IMR-90 (cell line): ENCODE measurements at regions not wholly inside any gene's neighbourhood (a gene's known extent, or its start where the extent isn't known, plus 50 kb on each side); places are given as distances from the start of the nearest gene placed in this dataset.
A peak's percentile ranks its signal among the peaks of the same experiment; 100 is the strongest.

Source experiments
- ATAC-seq: fragments of 200-7000 bp; cut with Tn5 transposase; 2 replicates; pipeline ENCODE4 v1.9.1; 2020; ENCODE audit warnings: low read depth, mild to moderate bottlenecking, moderate library complexity
- BruUV-seq: library from RNA; stranded (reverse); fragments of 400-500 nt; replicated peaks from 2 replicates; lab custom pipeline; 2021; lab: Mats Ljungman, UMichigan
- CTCF ChIA-PET: fragments of 300-600 bp; formaldehyde crosslinking; extraction: SDS; loops from one replicate; lab custom pipeline; 2021; ENCODE audit warnings: antibody characterized with exemption; lab: Yijun Ruan, JAX
- POLR2A ChIA-PET: fragments of 300-600 bp; sonication (Branson Sonifier 250); formaldehyde crosslinking; loops from one replicate; lab custom pipeline; 2022; ENCODE audit warnings: antibody characterized with exemption; ENCODE audit not compliant: unreplicated experiment; lab: Charles Lee
- DNase-seq: peaks from one replicate; pipeline ENCODE4 v3.0.0; 2013
- H2AFZ ChIP-seq: replicated peaks from 2 replicates; pipeline ENCODE3; 2013; ENCODE audit warnings: low read length, mild to moderate bottlenecking; ENCODE audit not compliant: poor library complexity
- H2AK5ac ChIP-seq: 2 replicates; pipeline ENCODE4 v1.6.1; 2013; ENCODE audit warnings: low read depth, low read length, inconsistent platforms
- H2AK9ac ChIP-seq: replicated peaks from 2 replicates; pipeline ENCODE3; 2013; ENCODE audit warnings: mild to moderate bottlenecking, low read depth, low read length, moderate library complexity; ENCODE audit not compliant: poor library complexity
- H2BK120ac ChIP-seq: 2 replicates; pipeline ENCODE4 v1.6.1; 2013; ENCODE audit warnings: low read depth, low read length, inconsistent platforms
- H2BK15ac ChIP-seq: 3 replicates; pipeline ENCODE4 v1.6.1; 2013; ENCODE audit warnings: low read depth, low read length, inconsistent platforms
- H2BK20ac ChIP-seq: 2 replicates; pipeline ENCODE4 v1.6.1; 2013; ENCODE audit warnings: low read depth, mild to moderate bottlenecking, inconsistent platforms, low read length, moderate library complexity
- H2BK5ac ChIP-seq: 2 replicates; pipeline ENCODE4 v1.6.1; 2013; ENCODE audit warnings: mild to moderate bottlenecking, low read depth, low read length, inconsistent platforms; ENCODE audit not compliant: poor library complexity, severe bottlenecking
- H3K14ac ChIP-seq: replicated peaks from 2 replicates; pipeline ENCODE4 v1.6.1; 2013; ENCODE audit warnings: low read depth, low read length, inconsistent platforms
- H3K18ac ChIP-seq: 2 replicates; pipeline ENCODE4 v1.6.1; 2013; ENCODE audit warnings: low read depth, low read length, control low read depth
- H3K23ac ChIP-seq: 2 replicates; pipeline ENCODE4 v1.6.1; 2013; ENCODE audit warnings: low read depth, low read length, inconsistent platforms
- H3K27ac ChIP-seq: 2 replicates; pipeline ENCODE4 v1.5.1; 2013; ENCODE audit warnings: mild to moderate bottlenecking, control low read depth, low read length; ENCODE audit not compliant: insufficient read depth
- H3K27me3 ChIP-seq: 2 replicates; pipeline ENCODE4 v1.6.1; 2013; ENCODE audit warnings: low read length; ENCODE audit not compliant: control insufficient read depth, insufficient read depth
- H3K36me3 ChIP-seq: 2 replicates; pipeline ENCODE4 v1.6.1; 2013; ENCODE audit warnings: low read length, mixed read lengths; ENCODE audit not compliant: control insufficient read depth, insufficient read depth
- H3K4ac ChIP-seq: 2 replicates; pipeline ENCODE4 v1.6.1; 2013; ENCODE audit warnings: low read depth, low read length, inconsistent platforms
- H3K4me1 ChIP-seq: 2 replicates; pipeline ENCODE4 v1.6.1; 2013; ENCODE audit warnings: low read length, mixed read lengths; ENCODE audit not compliant: control insufficient read depth, insufficient read depth
- H3K4me2 ChIP-seq: 2 replicates; pipeline ENCODE4 v1.6.1; 2013; ENCODE audit warnings: low read depth, mild to moderate bottlenecking, control low read depth, low read length, moderate library complexity
- H3K4me3 ChIP-seq: 2 replicates; pipeline ENCODE4 v1.5.1; 2013; ENCODE audit warnings: low read depth, mild to moderate bottlenecking, control low read depth, low read length, moderate library complexity; ENCODE audit not compliant: insufficient read depth
- H3K56ac ChIP-seq: 2 replicates; pipeline ENCODE4 v1.6.1; 2013; ENCODE audit warnings: low read length, inconsistent platforms; ENCODE audit not compliant: insufficient read depth; ENCODE audit errors: extremely low read depth
- H3K79me1 ChIP-seq, 2 experiments: 2 replicates each; pipeline ENCODE4 v1.6.1; 2013; ENCODE audit warnings: low read length in 2 of 2, inconsistent platforms in 1 of 2, low read depth in 1 of 2
- H3K9ac ChIP-seq: 2 replicates; pipeline ENCODE4 v1.6.1; 2013; ENCODE audit warnings: low read depth, low read length, control low read depth
- H3K9me1 ChIP-seq: 2 replicates; pipeline ENCODE4 v1.6.1; 2013; ENCODE audit warnings: low read length, inconsistent platforms; ENCODE audit not compliant: insufficient read depth
- H3K9me3 ChIP-seq: 2 replicates; pipeline ENCODE4 v1.6.1; 2013; ENCODE audit warnings: low read length; ENCODE audit not compliant: control insufficient read depth, insufficient read depth
- H4K20me1 ChIP-seq: 2 replicates; pipeline ENCODE4 v1.6.1; 2013; ENCODE audit warnings: low read length, inconsistent platforms; ENCODE audit not compliant: insufficient read depth
- H4K5ac ChIP-seq: 2 replicates; pipeline ENCODE4 v1.6.1; 2013; ENCODE audit warnings: mild to moderate bottlenecking, low read depth, low read length, control low read depth
- H4K8ac ChIP-seq, 2 experiments: 2 replicates each; pipeline ENCODE4 v1.6.1; 2013; ENCODE audit warnings: low read depth in 2 of 2, low read length in 2 of 2, control low read depth in 1 of 2, inconsistent platforms in 1 of 2
- H4K91ac ChIP-seq: 2 replicates; pipeline ENCODE4 v1.6.1; 2013; ENCODE audit warnings: low read depth, low read length, inconsistent platforms; ENCODE audit not compliant: insufficient read depth
- CEBPB ChIP-seq: IDR thresholded peaks from 2 replicates; pipeline ENCODE4 v1.6.1; 2012; ENCODE audit warnings: low read depth, low read length, improper control_type of control experiment
- CHD1 ChIP-seq: IDR thresholded peaks from 2 replicates; pipeline ENCODE4 v1.6.1; 2012; ENCODE audit warnings: low read depth, low read length, improper control_type of control experiment
- MAFK ChIP-seq: IDR thresholded peaks from 2 replicates; pipeline ENCODE4 v1.6.1; 2012; ENCODE audit warnings: low read depth, low read length, improper control_type of control experiment
- NFE2L2 ChIP-seq: fragments of 150-350 bp; IDR thresholded peaks from 2 replicates; pipeline ENCODE4 v1.6.1; 2016; ENCODE audit warnings: low read depth, mild to moderate bottlenecking, low read length
- RAD21 ChIP-seq: IDR thresholded peaks from 2 replicates; pipeline ENCODE4 v1.6.1; 2012; ENCODE audit warnings: low read length, improper control_type of control experiment
- RCOR1 ChIP-seq: IDR thresholded peaks from 2 replicates; pipeline ENCODE4 v1.6.1; 2012; ENCODE audit warnings: mild to moderate bottlenecking, low read length, improper control_type of control experiment; ENCODE audit not compliant: insufficient replicate concordance
- USF2 ChIP-seq: fragments of 150-350 bp; IDR thresholded peaks from 2 replicates; pipeline ENCODE4 v1.6.1; 2017; ENCODE audit warnings: mild to moderate bottlenecking, antibody characterized with exemption, low read length, low read depth
- WGBS, 2 experiments: methylation state at CpG; one replicate each; pipeline versions ENCODE4 v1.1.5 to v1.1.7; 2013; ENCODE audit warnings: missing lambda C conversion rate in 2 of 2; ENCODE audit not compliant: insufficient read length in 1 of 2; ENCODE audit errors: extremely low coverage in 2 of 2; 5-methylcytosine and 5-hydroxymethylcytosine counted together
- dilution Hi-C: fragments of 300-500 bp; cut with HindIII; formaldehyde crosslinking; loops from one replicate; pipeline ENCODE4 v1.14.3; 2018; ENCODE audit warnings: low sequenced_read_pairs; ENCODE audit not compliant: unreplicated experiment
- in situ Hi-C: fragments of 300-500 bp; cut with MboI; formaldehyde crosslinking; loops from 3 replicates; pipeline ENCODE4 v1.14.3; 2019; ENCODE audit warnings: low sequenced_read_pairs, inconsistent platforms, mixed read lengths
- intact Hi-C: fragments of 100-400 bp; cut with micrococcal nuclease; formaldehyde crosslinking; loops from 2 replicates; pipeline ENCODE4 v1.10.0; 2022
- TF ChIP-seq, protein P1 (sequence below): fragments of 150-350 bp; IDR thresholded peaks from 2 replicates; pipeline ENCODE4 v1.6.1; 2016; ENCODE audit warnings: low read depth, mild to moderate bottlenecking, low read length, moderate library complexity, borderline replicate concordance

GRCh38 chr5:83802686-83803085 lies 82.0 kb upstream of the HAPLN1 start:
- dilution Hi-C loops, result no loop called here

More at GRCh38 chr5:83802686-83803085, 82.0 kb upstream of the HAPLN1 start:
- Histone ChIP-seq H2AK9ac (no peak overlapping the region), H3K23ac (no peak overlapping the region), H4K91ac (no peak overlapping the region), H3K9ac (no peak overlapping the region), H2BK120ac (no peak overlapping the region), H3K4ac (no peak overlapping the region), H2AFZ (no peak overlapping the region), H3K4me3 (no peak overlapping the region), H3K27ac (no peak overlapping the region), H4K8ac (no peak overlapping the region), H4K20me1 (no peaks in the 10 kb centered on the region), H2BK15ac (no peak overlapping the region), H3K9me3 (no peaks in the 10 kb centered on the region), H3K4me1 (no peaks in the 10 kb centered on the region), H2AK5ac (no peak overlapping the region), H3K79me1 (no peaks in the 10 kb centered on the region), H3K36me3 (no peaks in the 10 kb centered on the region), H3K14ac (no peak overlapping the region), H2BK5ac (no peak overlapping the region), H3K4me2 (no peak overlapping the region; the same call in 1 of the 2 replicates), H3K56ac (no peak overlapping the region), H3K9me1 (no peaks in the 10 kb centered on the region), H3K18ac (no peak overlapping the region), H2BK20ac (no peak overlapping the region), H3K27me3 (peaks cover 2% of the 10 kb centered on the region; the same call in 1 of the 2 replicates), H4K5ac (no peak overlapping the region)
- ChIA-PET POLR2A (no interaction called here), CTCF (interaction anchor here (0.7 kb wide), 1 partner anchor 15 kb away, joined by 3 read pairs; no protein-coding TSS in a partner anchor)
- in situ Hi-C loops, result no loop called here
- WGBS, 2 experiments, result no CpG with 5 or more reads among the region's 2 CpGs
- DNase-seq, result peak; percentile 42
- intact Hi-C loops, result no loop called here
- TF ChIP-seq RCOR1 (no peak), CEBPB (no peak), RAD21 (no peak), MAFK (no peak), USF2 (no peak), NFE2L2 (no peak), CHD1 (no peak)
- TF ChIP-seq, protein P1, sequence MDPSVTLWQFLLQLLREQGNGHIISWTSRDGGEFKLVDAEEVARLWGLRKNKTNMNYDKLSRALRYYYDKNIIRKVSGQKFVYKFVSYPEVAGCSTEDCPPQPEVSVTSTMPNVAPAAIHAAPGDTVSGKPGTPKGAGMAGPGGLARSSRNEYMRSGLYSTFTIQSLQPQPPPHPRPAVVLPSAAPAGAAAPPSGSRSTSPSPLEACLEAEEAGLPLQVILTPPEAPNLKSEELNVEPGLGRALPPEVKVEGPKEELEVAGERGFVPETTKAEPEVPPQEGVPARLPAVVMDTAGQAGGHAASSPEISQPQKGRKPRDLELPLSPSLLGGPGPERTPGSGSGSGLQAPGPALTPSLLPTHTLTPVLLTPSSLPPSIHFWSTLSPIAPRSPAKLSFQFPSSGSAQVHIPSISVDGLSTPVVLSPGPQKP, result no peak
- ATAC-seq, result peak; percentile 65
- BruUV-seq, result no TSS peak
